HG03175 (cell line): ENCODE measurements at regions not wholly inside any gene's neighbourhood (a gene's known extent, or its start where the extent isn't known, plus 50 kb on each side); places are given as distances from the start of the nearest gene placed in this dataset.

Experiments used
- ATAC-seq: cut with Tn5 transposase; IDR thresholded peaks from one replicate; pipeline ENCODE4 v1.9.1; 2021; ENCODE audit warnings: mild to moderate bottlenecking, moderate library complexity; ENCODE audit not compliant: unreplicated experiment

- ATAC-seq = no peak
Measured at GRCh38 chr13:70923863-70924752, 815.9 kb upstream of the KLHL1 start.

- no peak for ATAC-seq
Measured at GRCh38 chr13:70911286-70911685, 803.0 kb upstream of the KLHL1 start.

- no peak for ATAC-seq
Measured at GRCh38 chr13:70908795-70909194, 800.5 kb upstream of the KLHL1 start.

- no peak for ATAC-seq
Measured at GRCh38 chr13:70905035-70905434, 796.8 kb upstream of the KLHL1 start.

GRCh38 chr13:70896136-70896535 is 787.9 kb upstream of the KLHL1 start:
- no peak for ATAC-seq

GRCh38 chr13:70895599-70895998 is 787.3 kb upstream of the KLHL1 start:
- no peak for ATAC-seq

GRCh38 chr13:70894258-70894657 is 786.0 kb upstream of the KLHL1 start:
- ATAC-seq = no peak

GRCh38 chr13:70893832-70894231 is 785.6 kb upstream of the KLHL1 start:
- ATAC-seq = no peak

GRCh38 chr13:70890289-70890688 is 782.0 kb upstream of the KLHL1 start:
- ATAC-seq = no peak

- ATAC-seq = no peak
Measured at GRCh38 chr13:70889163-70889562, 780.9 kb upstream of the KLHL1 start.

GRCh38 chr13:70884196-70884595 is 775.9 kb upstream of the KLHL1 start:
- no peak for ATAC-seq

GRCh38 chr13:70874636-70875035 is 766.4 kb upstream of the KLHL1 start:
- ATAC-seq = no peak

GRCh38 chr13:70864731-70865130 is 756.5 kb upstream of the KLHL1 start:
- no peak for ATAC-seq

GRCh38 chr13:70856711-70857110 is 748.5 kb upstream of the KLHL1 start:
- ATAC-seq = no peak

- ATAC-seq = no peak
Measured at GRCh38 chr13:70856025-70856424, 747.8 kb upstream of the KLHL1 start.

- no peak for ATAC-seq
Measured at GRCh38 chr13:70849222-70849621, 741.0 kb upstream of the KLHL1 start.

- ATAC-seq = no peak
Measured at GRCh38 chr13:70844391-70845108, 736.3 kb upstream of the KLHL1 start.

GRCh38 chr13:70842062-70842644 is 733.9 kb upstream of the KLHL1 start:
- ATAC-seq = no peak

- no peak for ATAC-seq
Measured at GRCh38 chr13:70841240-70842061, 733.2 kb upstream of the KLHL1 start.

GRCh38 chr13:70835371-70835770 is 727.1 kb upstream of the KLHL1 start:
- ATAC-seq = no peak

- no peak for ATAC-seq
Measured at GRCh38 chr13:70829748-70830147, 721.5 kb upstream of the KLHL1 start.
